Stromal cell of bone marrow (primary cell): ENCODE measurements at regions not wholly inside any gene's neighbourhood (a gene's known extent, or its start where the extent isn't known, plus 50 kb on each side); places are given as distances from the start of the nearest gene placed in this dataset.
"Not testable (repeated sequence)": the region's sequence is repeated elsewhere in the genome, so short reads cannot be mapped to it uniquely, and the experiment has no call there.

Experiments
- DNase-seq: peaks from one replicate; pipeline ENCODE4 v3.0.0-alpha.2; 2012; ENCODE audit warnings: low read depth

DNA sequence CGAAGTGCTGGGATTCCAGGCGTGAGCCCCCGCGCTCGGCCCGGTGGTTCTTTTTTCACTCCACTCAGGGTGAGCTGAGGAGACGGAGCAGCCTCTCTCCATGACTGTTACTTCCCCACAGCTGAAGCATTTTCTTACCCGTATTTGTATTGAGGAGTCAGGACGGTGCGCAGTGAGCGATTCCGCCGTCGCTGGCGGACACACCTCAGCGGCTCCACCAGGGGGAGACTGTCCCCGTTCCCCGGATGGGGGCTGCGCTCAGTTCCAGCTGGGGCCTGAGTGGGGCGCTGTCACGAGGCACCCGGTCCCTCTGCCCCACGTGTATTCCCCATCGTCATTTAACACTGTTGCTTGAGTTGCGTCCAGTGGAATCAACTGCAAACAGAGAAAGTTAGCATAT, 844.0 kb upstream of the FRG1 start:
- DNase-seq: no peak

DNA sequence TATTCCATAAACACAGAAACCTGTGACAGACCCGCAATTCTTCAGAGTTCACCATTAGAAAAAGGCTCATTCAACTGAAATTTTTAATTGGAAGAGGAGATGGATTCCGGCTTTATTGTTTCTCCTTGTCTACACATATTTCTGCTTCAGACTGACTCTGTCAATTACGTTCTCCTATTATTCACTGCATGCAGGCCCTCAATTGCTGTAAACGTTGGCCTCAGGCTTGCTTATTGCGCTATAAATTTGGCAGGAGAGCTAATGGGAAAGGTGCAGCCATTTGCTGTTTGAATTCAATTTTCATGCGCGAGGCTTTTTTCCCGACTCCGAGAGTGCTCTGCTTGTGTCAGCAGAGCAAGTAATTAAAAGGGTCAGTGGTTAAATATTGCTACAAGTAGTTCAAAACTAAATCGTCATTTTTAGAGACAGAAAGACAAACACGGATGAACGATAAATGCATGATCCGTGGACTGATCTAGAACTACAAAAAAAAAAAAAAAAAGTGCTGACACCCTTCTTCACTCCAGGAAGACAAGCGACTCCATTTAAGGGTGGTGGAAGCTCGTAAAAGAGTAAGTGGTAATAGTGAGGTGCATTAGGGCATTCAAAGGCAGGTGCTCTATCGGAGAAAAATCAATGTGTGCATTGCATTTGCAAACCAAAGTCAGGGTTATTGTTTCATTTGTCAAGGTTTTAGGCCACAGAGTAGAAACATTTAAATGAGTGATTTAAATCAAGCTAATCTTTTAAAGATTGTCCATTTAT, 841.6 kb upstream of the FRG1 start:
- DNase-seq: no peak

DNA sequence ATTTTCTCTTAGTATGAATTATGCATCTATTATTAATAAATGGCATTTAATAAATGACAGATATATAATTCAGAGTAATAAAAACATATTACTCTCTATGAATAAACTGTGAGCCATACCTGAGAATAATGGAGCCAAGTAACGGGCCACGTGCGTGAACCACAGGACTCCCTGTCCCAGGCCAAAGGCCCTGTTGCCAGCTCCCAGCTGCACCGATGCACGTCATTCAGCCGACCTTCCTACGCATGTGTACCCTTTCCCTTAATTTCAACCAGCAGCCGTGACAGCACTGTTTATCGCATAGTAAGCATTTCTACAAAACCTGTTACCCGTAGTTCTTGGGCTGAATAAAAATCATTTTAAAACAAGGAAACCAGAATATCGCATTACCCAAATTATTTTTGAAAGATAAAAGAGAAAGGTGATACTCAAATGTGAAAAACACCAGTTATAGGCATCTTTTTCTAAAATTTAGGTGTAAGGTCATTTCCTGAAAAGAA, 827.2 kb upstream of the FRG1 start:
- no peak for DNase-seq

DNA sequence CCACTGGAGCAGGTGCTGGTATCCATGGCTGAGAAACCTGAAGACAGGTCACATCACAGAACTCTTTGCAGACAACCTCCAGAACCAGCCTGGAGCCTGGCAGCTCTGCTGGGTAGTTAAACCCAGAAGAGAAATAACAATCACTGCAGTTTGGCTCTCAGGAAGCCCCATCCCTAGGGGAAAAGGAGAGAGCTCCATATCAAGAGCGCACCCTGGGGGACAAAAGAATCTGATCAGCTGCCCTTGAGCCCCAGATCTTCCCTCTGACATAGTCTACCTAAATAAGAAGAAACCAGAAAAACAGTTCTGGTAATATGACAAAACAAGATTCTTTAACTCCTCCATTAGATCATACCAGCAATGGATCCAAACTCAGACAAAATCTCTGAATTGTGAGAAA, 823.2 kb upstream of the FRG1 start:
- no peak for DNase-seq

DNA sequence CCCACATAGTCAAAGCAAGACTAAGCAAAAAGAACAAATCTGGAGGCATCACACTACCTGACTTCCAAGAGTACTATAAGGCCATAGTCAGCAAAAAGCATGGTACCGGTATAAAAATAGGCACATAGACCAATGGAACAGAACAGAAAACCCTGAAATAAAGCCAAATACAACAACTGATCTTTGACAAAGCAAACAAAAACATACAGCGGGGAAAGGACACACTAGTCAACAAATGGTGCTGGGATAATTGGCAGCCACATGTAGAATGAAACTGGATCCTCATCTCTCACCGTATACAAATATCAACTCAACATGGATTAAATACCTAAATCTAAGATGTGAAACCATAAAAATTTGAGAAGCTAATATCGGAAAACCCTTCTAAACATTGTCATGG, 819.3 kb upstream of the FRG1 start:
- DNase-seq: no peak

DNA sequence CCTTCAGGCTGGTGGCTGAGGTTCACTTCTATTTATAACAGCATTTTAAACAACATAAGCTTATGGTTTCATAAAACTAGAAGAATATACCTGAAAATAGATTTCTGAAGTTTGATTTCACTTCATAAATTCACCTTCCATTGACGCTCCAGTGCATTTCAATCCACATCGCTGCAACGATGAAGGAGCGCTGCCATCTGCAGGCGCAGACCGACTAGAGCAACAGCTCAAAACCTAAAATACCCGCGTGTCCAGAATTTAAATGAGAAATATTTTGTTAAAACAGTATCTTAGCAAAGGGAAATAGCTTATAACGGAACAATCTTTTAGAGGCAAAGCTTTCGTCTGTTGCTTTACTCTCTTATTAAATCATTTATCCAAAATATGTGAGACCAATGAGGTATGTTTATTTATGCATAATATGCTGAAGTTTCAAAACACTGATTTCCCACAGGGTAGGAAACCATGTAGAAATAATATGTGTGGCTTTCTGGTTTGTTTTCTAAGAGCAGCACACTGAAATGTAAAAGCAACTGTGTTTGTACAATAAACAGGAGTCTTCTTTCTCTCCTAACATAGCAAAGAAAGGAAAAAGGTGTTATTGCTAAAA, 816.4 kb upstream of the FRG1 start:
- peak; percentile 40 for DNase-seq

DNA sequence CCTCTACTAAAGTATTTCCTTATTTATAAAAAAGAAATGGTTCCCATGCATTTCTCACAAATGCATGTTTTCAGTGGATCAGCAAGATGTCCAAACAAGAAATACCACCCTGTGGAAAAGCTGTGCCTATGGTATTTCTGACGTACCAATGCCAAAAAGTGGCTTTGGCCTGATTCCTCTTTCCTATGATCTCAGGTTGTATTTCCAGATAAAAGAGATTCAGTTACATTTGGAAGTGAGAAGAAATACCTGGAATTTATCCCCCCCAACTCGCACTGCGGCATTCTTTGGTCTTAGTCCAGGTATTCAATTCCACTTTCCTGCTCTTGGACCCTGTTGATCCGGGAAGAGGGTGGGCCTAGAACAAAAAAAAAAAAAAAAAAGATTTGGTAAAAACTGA, 815.9 kb upstream of the FRG1 start:
- no peak for DNase-seq

DNA sequence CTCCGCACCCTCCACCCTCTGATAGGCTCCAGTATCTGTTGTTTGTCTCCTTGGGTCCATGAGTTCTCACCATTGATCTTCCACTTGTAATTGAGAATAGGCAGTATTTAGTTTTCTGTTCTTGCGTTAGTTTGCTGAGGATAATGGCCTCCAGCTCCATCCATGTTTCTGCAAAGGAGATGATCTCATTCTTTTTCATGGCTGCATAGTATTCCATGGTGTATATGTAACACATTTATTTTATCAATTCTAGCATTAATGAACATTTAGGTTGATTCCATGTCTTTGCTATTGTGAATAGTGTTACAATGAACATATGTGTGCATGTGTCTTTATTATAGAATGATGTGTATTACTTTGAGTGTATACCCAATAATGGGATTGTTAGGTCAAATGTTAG, 814.6 kb upstream of the FRG1 start:
- no peak for DNase-seq

DNA sequence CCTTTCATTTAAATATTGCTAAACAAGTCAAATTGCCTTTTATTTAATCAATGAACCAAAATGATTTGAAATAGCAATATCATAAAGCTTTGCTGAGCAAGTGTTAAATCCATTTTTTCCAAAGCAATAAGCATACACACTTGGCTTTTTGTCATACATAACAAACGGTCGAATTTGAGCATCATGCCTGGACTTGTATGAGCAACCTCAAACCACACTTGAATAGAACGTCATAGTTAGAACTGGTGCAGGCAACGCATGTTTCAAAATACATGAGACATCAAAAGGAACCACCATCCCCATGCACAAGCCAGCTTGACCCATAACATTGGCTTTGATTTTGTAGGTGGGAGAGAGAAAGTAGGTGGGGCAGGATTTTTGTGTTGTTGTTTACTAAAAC, 812.3 kb upstream of the FRG1 start:
- DNase-seq: no peak

DNA sequence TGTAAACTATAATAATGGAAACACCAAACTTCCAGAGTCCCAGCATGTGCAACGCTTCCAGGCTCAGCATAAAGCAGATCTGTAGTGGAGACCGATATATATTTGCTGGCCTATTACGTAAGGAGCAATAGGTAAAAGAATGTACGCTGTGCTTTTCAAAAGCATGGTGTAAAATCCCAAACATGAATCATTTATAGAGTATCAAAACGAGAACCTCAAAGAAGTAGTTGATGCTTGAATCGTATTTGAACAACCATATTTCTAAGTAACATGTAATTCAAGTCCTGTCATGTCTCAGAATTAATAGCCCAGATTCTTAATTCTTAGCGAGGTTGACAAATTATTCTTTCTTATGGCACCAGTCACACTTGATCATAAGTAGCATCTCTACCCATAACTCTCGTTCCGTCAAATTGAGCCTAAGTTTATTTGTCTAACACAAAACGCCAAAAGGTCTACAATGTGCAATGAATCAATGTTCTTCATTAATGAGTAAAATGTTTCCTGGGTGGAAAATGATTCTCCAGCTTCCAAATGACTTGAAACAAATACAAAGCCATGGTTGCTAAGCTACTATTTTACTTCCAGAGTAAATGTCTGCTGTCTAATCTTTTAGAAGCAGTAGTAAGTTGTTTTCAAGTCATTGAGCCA, 811.5 kb upstream of the FRG1 start:
- DNase-seq: no peak

DNA sequence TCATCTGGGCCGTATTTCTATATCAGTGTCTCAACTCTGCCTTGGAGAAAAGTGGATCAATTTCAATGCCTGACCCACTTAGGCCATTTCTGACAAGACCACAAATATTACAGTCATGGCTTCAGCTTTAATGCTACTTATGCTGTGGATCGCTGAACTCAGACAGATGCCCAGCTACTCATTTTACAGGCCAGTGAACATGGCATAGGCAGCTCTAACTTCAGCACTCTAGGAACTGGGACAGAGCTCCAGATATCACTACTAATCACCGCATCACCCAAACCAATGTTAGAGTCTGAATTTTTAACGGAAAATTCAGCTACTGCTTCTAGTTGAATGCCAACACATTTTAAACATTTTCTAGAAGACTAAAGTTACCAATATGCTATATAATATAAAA, 809.6 kb upstream of the FRG1 start:
- DNase-seq: no peak

DNA sequence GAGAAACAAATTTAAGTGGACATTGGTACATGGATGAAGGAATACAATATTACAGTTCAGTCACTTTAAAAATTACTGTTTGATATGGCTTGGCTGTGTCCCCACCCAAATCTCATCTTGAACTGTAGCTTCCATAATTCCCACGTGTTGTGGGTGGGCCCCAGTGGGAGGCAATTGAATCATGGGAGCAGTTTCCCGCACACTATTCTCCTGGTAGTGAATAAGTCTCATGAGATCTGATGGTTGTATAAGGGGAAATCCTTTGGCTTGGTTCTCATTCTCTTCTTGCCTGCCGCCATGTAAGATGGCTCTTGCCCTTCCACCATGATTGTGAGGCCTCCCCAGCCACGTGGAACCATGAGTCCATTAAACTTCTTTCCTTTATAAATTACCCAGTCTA, 804.2 kb upstream of the FRG1 start:
- DNase-seq: no peak

DNA sequence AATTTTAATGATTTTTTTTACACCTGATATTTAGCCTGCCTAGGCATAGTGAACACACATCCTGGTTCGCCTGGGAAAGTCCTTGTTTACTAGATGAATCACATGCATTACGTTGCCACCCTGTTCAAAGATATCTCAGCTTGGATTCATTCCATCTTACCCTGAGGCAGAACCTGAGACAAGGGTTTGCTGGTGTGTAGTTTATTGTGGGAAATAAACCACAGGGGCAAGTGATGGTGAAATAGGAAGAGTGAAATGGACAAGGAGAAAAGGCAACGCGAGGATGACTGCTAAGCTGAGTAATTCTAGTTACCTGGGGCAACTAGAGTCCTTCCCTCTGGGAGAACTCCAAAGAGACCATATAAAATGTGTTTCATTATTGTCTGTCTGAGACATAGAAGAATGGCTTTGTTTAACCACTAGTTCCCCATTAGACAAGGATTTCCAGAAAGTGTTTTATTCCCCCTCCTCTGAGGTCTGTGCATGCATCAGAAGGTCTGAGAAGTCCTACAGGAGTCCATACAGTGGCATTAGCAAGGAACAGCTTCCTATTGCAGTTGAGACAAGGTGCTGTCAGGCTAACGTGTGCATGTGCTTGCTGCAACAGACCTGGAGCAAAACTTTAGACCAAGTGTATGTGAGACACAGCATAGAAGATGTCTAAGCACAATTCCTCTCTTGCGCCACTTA, 797.3 kb upstream of the FRG1 start:
- no peak for DNase-seq

DNA sequence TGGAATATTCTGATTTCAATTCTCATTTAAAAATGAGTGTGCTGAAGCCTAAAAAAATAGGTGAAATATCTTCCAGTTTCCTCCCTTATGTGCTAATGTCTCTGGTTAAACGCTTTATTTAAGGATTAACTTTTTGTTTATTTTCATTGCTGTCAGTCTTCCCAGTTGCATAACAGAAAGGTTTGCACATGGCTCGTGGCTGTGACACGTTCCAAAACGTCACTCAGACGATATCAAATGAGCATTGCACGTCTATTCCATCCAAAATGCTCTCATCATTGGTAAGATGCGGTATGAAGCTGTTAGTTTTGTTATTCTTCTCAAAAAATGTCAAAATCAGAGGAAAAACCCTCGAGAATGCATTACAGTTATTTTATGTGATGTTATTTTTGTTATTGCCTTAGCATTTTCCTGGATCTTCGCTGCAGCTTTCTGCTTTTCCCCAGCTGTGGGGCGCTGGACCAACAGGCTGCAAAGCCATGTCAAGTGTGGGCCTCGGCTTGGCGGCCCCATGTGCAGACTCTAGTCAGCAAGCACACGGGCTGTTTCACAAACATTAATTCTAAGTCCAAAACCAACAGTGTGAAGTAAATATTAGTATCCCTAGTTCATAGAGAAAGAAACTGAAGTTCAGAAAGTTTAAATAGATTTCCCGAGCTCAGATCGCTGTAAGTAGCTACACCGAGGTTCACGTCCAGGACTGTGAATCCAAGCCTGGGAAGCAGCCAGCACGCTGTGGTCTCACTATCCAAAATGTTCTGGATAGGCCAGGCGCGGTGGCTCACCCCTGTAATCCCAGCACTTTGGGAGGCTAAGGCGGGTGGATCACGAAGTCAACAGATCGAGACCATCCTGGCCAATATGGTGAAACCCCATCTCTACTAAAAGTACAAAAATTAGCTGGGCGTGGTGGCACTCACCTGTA, 793.4 kb upstream of the FRG1 start:
- DNase-seq: no peak

DNA sequence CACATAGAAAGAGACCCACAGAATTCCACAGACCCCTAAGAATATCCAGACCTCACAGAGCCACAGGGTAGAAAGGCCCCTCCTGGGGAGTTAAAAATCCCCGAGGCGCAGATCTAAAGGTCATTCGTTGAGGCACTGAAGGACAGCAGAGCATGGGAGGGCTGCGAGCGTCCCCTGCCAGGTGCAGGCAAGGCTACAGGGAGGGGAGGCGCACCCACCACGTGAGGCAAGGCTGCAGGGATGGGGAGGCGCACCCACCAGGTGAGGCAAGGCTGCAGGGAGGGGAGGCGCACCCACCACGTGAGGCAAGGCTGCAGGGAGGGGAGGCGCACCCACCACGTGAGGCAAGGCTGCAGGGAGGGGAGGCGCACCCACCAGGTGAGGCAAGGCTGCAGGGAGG, 785.6 kb upstream of the FRG1 start:
- not testable (repeated sequence) for DNase-seq

DNA sequence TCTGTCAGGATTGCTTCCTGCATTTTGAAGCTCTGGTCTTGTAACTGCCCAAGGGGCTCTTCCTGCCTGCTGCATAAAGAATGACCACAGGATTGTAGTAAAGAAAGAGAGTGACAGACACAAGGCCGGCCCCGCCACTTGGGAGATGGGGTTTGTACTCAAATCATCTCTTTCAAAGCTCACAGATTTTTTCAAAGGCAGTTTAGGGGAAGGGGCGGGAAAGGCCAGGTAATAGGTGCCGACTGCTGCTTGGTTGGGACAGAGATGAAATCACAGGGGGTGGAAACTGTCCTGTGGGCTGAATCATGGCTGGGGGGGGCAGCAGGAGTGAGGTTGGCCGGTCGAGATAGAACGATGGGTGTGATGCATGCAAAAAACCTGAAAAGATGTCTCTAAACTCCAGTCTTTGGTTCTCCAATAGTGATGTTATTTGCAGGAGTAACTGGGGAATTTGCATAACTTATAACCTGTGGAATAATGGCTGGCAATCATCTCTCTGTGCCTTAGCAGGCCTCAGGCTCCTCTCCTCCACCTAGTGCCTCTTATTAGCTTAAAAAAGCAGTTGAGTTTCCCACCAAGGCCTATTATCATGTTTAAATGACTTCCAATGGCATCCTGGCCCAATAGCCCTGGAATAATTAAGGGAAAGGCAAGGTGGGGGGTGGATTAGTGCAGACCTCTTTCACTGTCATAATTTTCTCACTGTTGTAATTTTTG, 778.4 kb upstream of the FRG1 start:
- no peak for DNase-seq

DNA sequence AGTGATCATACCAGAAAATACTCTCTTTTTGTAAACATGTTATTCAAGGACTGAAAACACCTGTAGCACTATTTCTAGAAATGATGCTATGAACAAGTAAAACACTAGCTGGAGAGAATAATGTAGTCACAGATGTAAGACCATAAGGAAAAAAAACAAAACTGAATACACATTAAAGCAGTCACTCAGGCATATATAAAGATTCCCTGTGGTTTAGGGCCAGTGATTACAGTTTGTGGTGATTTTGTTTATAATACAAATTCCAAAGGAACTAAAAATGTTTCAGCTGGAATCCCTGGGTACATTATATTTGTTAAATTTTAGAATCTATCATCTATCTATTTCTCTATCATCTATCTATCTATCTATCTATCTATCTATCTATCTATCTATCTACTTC, 777.8 kb upstream of the FRG1 start:
- DNase-seq: no peak

DNA sequence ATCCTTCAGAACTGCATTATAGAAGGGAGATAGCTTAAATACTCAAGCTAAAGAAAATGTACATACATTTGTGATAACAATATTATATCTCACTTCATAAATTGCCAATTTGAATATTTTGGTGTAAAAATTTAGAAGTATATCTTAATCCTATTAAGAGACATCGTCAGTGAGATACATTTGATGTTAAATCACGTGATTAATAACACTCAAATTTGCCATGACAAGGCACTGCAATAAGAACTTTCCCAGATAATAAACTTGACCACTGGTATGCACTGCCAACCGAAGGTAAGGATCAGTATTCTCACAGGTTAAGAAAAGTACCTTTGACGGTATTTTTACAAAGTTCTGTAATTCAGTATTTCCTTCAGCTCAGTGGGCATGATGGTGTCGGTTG, 764.7 kb upstream of the FRG1 start:
- no peak for DNase-seq

DNA sequence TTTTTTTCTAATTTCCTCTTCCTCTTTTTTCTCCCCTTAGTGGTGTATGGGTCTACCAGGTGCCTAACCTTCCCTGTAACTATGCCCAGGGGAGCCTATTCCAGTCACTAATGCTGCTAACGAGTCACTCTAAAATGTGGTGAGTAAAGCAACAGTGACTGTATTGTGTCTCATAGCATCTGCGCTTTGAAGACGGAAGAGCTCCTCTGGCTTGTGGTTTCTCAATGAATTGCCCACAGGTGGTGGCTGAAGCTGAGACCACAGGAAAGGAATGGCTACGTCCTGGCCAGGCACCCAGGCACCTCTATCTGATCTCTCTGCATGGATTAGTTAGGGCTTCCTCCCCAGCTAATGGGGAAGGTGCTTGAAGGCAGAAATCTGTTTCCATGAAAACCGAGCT, 763.5 kb upstream of the FRG1 start:
- no peak for DNase-seq

DNA sequence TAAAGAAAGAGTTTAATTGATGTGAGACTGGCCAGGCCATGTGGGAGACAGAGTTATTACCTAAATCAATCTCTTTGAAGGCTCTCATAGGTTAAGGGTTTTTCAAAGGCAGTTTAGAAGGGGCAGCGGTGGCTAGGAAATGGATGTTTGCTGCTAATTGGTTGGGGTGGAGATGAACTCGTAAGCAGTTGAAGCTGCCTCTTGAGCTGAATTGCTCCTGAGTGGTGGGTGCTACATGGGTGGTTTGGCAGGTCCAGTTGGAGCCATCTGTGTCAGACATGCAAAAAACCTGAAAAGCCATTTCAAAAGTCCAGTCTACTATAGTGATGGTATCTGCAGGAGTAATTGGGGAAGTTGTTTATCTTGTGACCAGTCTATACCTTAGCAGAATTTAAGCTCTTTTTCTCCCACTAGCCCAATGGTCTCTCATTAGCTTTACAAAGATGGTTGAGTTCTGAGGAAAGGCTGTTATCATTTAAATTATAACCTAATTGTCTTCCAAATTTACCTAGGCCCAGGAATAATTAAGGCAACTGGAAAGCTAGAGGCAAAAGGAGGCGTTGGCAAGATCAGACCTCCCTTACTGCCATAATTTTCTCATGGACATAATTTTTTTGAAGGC, 762.4 kb upstream of the FRG1 start:
- no peak for DNase-seq
